Adrenal gland (tissue), 5 donors: ENCODE measurements at regions not wholly inside any gene's neighbourhood (a gene's known extent, or its start where the extent isn't known, plus 50 kb on each side); places are given as distances from the start of the nearest gene placed in this dataset.

Experiments used
- POLR2A ChIP-seq, 2 donors: fragments of 450-650 bp; IDR thresholded peaks; one replicate each; pipeline ENCODE4 v1.6.1; 2017; ENCODE audit warnings: antibody characterized with exemption in 2 of 2, mild to moderate bottlenecking in 2 of 2, moderate library complexity in 1 of 2
- TF ChIP-seq, protein P1 (sequence below), 6 experiments: fragments of 450-650 bp in 4 of 6; fragments of 200-600 bp in 2 of 6; sonication (generic) in 1 of 6; IDR thresholded peaks; 1 replicate in 5 of 6; 2 replicates in 1 of 6; pipeline versions ENCODE4 v1.5.1 to v1.8.0; 2016 to 2021; ENCODE audit warnings: antibody characterized with exemption in 6 of 6, mild to moderate bottlenecking in 2 of 6, moderate library complexity in 1 of 6
- donor health status: DM: no; HTN: no; CAD: no.

DNA sequence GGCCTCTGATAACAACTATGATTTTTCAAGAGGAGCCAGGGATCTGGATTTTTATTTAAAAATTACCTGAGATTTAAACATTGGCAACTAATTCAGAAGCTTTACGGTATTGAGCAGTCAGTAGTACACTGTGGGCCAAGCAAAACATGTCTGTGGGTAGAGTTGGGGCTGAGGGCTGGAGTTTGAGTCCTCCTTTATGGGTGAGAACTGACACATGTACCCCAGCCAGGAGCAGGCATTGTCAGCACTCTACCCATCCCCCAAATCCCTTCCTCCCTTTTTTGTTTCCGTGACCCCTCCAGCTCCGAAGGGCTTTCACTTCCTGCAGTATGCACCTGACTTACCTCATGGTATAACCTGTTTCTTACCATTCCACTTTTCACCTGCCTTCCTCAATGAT, 131.4 kb downstream of the SNX5 start:
- TF ChIP-seq, protein P1, sequence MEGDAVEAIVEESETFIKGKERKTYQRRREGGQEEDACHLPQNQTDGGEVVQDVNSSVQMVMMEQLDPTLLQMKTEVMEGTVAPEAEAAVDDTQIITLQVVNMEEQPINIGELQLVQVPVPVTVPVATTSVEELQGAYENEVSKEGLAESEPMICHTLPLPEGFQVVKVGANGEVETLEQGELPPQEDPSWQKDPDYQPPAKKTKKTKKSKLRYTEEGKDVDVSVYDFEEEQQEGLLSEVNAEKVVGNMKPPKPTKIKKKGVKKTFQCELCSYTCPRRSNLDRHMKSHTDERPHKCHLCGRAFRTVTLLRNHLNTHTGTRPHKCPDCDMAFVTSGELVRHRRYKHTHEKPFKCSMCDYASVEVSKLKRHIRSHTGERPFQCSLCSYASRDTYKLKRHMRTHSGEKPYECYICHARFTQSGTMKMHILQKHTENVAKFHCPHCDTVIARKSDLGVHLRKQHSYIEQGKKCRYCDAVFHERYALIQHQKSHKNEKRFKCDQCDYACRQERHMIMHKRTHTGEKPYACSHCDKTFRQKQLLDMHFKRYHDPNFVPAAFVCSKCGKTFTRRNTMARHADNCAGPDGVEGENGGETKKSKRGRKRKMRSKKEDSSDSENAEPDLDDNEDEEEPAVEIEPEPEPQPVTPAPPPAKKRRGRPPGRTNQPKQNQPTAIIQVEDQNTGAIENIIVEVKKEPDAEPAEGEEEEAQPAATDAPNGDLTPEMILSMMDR (IDR thresholded peaks at IDR 0.05), result no peak
- no peak for TF ChIP-seq POLR2A (IDR thresholded peaks at IDR 0.05)
